Keratinocyte (primary cell): ENCODE measurements at regions not wholly inside any gene's neighbourhood (a gene's known extent, or its start where the extent isn't known, plus 50 kb on each side); places are given as distances from the start of the nearest gene placed in this dataset.

Source experiments
- EZH2 ChIP-seq: IDR thresholded peaks from one replicate; pipeline ENCODE4 v1.6.1; 2012; ENCODE audit warnings: inconsistent platforms, mild to moderate bottlenecking, low read length, moderate library complexity
- TF ChIP-seq, protein P1 (sequence below), 3 experiments: IDR thresholded peaks in 1 of 3; conservative IDR thresholded peaks in 1 of 3; optimal IDR thresholded peaks in 1 of 3; 2 replicates in 2 of 3; 3 replicates in 1 of 3; pipeline versions ENCODE3 to v1.5.1; 2011; ENCODE audit warnings: low read length in 3 of 3, mild to moderate bottlenecking in 3 of 3, moderate library complexity in 2 of 3, control low read depth in 1 of 3, inconsistent platforms in 1 of 3; ENCODE audit not compliant: insufficient read depth in 2 of 3; ENCODE audit errors: extremely low read depth in 1 of 3

DNA sequence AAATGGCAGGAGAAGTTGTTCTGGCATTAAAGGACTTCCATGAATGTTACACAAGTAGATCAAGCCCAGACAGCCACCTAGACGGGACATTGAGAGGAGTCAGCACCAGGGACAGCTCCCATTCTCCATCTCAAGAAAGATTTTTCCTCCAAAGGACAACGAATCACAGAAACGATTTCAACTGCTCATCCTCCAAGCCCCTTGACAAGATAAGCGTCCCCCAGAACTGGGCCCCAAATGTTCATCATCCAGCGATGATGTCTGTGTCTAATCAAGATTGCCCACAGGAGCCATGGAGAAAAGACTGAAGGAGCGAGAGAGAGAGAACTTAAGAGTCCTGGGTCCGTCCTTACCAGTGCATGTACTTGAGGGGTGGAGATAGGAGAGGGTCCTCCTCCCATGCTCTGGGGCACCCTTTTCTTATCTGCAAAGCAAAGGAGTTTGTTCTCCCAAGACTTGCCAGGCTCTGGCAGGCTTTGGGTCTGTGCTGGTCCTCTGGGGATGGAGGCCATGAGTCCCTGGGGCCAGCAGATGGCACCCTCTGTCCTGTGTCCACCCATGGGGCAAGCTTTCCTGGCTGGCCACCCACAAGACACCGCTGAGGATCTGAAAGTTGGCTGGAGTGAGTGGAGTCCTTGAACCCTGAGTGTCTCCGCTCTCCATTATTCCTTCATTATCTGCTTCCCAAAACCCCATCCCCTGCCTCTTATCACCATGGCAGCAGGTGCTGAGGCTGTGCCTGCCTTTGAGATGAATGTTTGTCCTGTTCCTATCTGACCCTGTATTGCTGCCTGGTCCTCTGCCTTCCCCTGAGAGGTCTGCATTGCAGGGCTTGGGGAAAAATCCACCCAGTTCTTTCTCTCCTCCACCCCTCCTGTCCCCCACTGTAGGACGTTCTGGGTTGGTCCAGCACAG is 164.6 kb downstream of the ACTL8 start:
- TF ChIP-seq, protein P1, sequence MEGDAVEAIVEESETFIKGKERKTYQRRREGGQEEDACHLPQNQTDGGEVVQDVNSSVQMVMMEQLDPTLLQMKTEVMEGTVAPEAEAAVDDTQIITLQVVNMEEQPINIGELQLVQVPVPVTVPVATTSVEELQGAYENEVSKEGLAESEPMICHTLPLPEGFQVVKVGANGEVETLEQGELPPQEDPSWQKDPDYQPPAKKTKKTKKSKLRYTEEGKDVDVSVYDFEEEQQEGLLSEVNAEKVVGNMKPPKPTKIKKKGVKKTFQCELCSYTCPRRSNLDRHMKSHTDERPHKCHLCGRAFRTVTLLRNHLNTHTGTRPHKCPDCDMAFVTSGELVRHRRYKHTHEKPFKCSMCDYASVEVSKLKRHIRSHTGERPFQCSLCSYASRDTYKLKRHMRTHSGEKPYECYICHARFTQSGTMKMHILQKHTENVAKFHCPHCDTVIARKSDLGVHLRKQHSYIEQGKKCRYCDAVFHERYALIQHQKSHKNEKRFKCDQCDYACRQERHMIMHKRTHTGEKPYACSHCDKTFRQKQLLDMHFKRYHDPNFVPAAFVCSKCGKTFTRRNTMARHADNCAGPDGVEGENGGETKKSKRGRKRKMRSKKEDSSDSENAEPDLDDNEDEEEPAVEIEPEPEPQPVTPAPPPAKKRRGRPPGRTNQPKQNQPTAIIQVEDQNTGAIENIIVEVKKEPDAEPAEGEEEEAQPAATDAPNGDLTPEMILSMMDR (optimal IDR thresholded peaks at IDR 0.05 in 1 of 3, IDR thresholded peaks at IDR 0.05 in 1 of 3, conservative IDR thresholded peaks at IDR 0.05 in 1 of 3; ENCODE audit: extremely low read depth in 1 of 3, insufficient read depth in 2 of 3, low read length in 3 of 3): peak; percentile 7 to 38 (median 23)
- no peak for TF ChIP-seq EZH2
